ENCODE measurements at regions not wholly inside any gene's neighbourhood (a gene's known extent, or its start where the extent isn't known, plus 50 kb on each side); places are given as distances from the start of the nearest gene placed in this dataset.
"Not testable (repeated sequence)": the region's sequence is repeated elsewhere in the genome, so short reads cannot be mapped to it uniquely, and the experiment has no call there.

GRCh38 chrX:1103360-1103759 is 109.1 kb downstream of the CRLF2 start:
- DNase-seq (ENCODE audit: low read depth in 2 of 2): no peak

GRCh38 chrX:1102786-1103185 is 109.7 kb downstream of the CRLF2 start:
- DNase-seq (ENCODE audit: low read depth in 2 of 2): no peak

GRCh38 chrX:1102221-1102620 is 110.2 kb downstream of the CRLF2 start:
- not testable (repeated sequence) for DNase-seq (ENCODE audit: low read depth in 2 of 2)

GRCh38 chrX:1099146-1099770 is 113.2 kb downstream of the CRLF2 start:
- no peak for DNase-seq (ENCODE audit: low read depth in 2 of 2)

- no peak for DNase-seq (ENCODE audit: low read depth in 2 of 2)
Measured at GRCh38 chrX:1097328-1097727, 115.1 kb downstream of the CRLF2 start.

GRCh38 chrX:1094566-1095333 is 117.7 kb downstream of the CRLF2 start:
- no peak for DNase-seq (ENCODE audit: low read depth in 2 of 2)

- no peak for DNase-seq (ENCODE audit: low read depth in 2 of 2)
Measured at GRCh38 chrX:1093586-1094421, 118.6 kb downstream of the CRLF2 start.

- DNase-seq (ENCODE audit: low read depth in 2 of 2): peak; percentile 3 to 14
Measured at GRCh38 chrX:1093121-1093520, 119.3 kb downstream of the CRLF2 start.

- DNase-seq (ENCODE audit: low read depth in 2 of 2): no peak
Measured at GRCh38 chrX:1086444-1087409, 125.7 kb downstream of the CRLF2 start.

- DNase-seq (ENCODE audit: low read depth in 2 of 2): not testable (repeated sequence)
Measured at GRCh38 chrX:1085871-1086270, 126.6 kb downstream of the CRLF2 start.

- DNase-seq (ENCODE audit: low read depth in 2 of 2): no peak
Measured at GRCh38 chrX:1084689-1085088, 127.8 kb downstream of the CRLF2 start.

GRCh38 chrX:1076871-1077651 is 135.4 kb downstream of the CRLF2 start:
- DNase-seq (ENCODE audit: low read depth in 2 of 2): no peak

GRCh38 chrX:1075741-1076140 is 136.7 kb downstream of the CRLF2 start:
- no peak for DNase-seq (ENCODE audit: low read depth in 2 of 2)

GRCh38 chrX:1075156-1075555 is 137.3 kb downstream of the CRLF2 start:
- DNase-seq (ENCODE audit: low read depth in 2 of 2): no peak

GRCh38 chrX:1074755-1075154 is 137.7 kb downstream of the CRLF2 start:
- DNase-seq (ENCODE audit: low read depth in 2 of 2): no peak

- DNase-seq (ENCODE audit: low read depth in 2 of 2): no peak
Measured at GRCh38 chrX:1074172-1074571, 138.3 kb downstream of the CRLF2 start.

GRCh38 chrX:1072637-1073377 is 139.6 kb downstream of the CRLF2 start:
- DNase-seq (ENCODE audit: low read depth in 2 of 2): no peak

GRCh38 chrX:1071351-1071750 is 141.1 kb downstream of the CRLF2 start:
- no peak for DNase-seq (ENCODE audit: low read depth in 2 of 2)

GRCh38 chrX:1062351-1062750 is 150.1 kb downstream of the CRLF2 start:
- no peak for DNase-seq (ENCODE audit: low read depth in 2 of 2)

GRCh38 chrX:1060562-1060960 is 151.9 kb downstream of the CRLF2 start:
- DNase-seq (ENCODE audit: low read depth in 2 of 2): no peak

All from stimulated activated CD8-positive, alpha-beta memory T cell treated with anti-CD3 and anti-CD28 coated beads, Interleukin-15, amount 100 ng/mL, for 48 hours (primary cell).